Stimulated activated CD4-positive, alpha-beta T cell treated with anti-CD3 and anti-CD28 coated beads, Interleukin-2, amount 100 ng/mL, for 48 hours (primary cell): ENCODE measurements at regions not wholly inside any gene's neighbourhood (a gene's known extent, or its start where the extent isn't known, plus 50 kb on each side); places are given as distances from the start of the nearest gene placed in this dataset.

ENCODE experiments used
- DNase-seq, 2 donors: peaks; one replicate each; pipeline ENCODE4 v3.0.0-alpha.2; 2020

DNA sequence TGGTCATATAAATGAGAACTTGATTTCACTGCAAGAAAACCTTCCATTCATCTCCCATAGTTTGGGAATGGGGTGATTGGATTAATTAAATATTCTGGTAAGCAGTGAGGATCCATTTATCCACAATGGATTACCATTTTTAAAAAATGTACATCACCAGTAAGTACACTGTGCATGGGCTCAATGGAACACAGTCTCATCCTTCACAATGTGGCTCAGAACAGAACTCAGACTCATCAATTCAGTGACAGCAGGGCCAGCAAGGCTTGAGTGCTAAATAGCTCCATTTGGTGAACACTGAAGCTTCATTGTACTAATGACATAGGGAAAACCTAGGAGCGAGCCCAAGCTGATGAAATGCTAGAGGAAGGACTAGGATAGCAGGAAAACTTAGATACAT lies 223.8 kb downstream of the CMPK2 start:
- no peak for DNase-seq

DNA sequence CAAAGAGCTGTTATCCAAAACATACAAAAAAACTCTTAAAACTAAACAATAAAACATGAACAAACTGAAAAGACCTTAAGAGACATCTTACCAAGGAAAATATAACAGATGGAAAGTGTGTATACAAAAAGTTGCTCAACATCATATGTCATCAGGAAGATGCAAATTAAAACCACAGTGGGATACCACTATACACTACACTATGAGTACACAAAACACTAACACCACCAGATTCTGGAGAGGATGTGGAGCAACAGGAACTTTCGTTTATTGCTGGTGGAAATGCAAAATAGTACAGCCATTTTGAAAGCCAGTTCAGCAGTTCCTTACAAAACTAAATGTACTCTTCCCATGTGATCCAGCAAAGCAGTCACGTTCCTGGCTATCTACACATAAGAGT lies 221.4 kb downstream of the CMPK2 start:
- no peak for DNase-seq

DNA sequence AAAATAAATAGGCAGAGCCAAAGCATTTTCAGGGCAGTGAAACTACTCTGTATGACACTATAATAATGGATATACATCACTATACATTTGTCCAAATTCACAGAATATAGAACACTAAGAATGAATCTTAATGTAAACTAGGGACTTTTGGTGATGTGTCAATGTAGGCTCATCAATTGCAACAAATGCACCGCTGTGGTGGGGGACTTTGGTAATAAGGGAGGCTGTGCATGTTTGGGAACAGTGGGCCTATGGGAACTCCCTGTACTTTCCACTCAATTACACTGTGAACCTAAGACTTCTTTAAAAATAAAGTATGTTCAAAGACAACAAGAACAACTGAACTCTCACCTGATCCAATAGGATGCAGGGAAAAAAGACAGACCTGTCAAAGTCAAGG lies 220.7 kb downstream of the CMPK2 start:
- no peak for DNase-seq

DNA sequence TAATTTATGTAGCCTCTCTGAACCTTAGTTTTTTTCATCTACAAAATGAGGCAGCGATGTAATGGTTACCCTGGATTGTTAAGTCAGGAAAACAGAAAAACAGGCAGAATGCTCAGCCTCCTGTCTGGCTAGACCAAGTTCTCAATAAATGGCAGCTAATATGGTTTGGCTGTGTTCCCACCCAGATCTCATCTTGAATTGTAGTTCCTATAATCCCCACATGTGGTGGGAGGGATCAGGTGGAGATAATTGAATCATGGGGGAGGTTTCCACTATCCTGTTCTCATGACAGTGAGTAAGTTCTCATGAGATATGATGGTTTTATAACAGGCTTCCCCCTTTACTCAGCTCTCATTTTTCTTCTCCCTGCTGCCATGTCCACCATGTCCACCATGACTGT lies 220.0 kb downstream of the CMPK2 start:
- DNase-seq: no peak

DNA sequence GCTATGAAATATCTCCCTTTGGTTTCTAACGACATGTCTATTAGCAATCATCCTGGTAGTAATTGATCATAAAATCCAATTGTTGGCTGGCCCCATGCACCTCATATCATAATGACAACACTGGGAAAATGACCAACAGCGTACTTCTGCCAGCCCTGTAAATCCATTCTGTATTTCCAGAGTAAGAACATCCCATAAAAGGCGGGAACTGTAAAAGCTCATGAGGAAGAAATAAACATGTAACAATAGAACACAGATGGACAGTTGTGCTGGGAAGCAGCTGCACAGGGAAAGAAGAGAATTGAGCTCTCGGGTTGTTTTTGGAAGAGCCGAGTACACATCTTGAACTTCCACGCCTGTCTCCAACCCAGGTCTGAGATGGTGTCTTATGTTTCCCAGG lies 218.7 kb downstream of the CMPK2 start:
- DNase-seq: no peak

DNA sequence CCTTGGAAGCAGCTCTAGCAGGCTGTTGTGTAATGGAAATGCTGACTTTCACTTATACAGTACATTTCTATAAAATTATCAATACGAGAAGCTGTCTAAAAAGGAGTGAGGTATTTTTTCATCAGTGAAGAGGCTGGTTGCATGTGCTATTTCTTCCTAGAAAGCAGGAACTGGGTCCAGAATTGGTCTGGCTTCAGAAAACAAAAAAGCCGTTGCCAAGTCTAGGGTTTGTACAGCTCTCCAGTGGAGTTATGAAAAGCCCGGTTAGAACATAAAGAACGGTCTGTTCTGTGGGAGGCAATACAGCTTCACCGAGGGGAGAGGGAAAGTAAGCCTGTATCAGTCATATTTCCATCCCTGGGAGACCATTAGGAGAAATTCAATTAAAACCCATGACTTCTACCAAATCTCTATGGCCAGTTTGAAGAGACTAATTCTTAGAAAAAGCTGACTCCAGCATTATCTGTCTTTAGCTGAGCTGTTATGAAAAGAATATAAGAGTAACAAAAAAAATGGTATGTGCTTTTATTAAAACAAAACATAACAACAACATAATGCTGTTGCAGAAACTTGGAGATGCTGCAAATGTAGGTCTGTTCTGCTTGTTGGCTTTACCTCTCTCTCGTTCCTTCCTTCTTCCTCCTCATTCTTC lies 217.0 kb downstream of the CMPK2 start:
- DNase-seq: no peak

DNA sequence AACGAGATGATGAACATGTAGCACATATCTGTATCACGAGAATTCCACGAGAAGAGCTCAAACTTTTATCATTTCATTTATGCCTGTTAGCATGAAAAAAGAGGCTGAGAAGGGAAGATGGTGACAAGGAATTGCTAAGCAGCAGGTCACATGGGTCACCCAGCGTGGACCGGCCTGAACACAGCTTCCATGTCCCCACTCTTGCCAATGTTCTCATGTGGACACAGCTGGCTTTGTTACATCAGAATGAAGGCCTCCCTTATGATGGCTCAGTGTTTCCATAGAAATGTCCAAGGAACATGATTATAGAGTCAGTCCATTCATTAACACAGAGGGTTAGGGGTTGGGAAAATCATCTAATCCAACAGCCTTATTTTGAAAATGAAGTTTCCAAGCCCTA lies 215.4 kb downstream of the CMPK2 start:
- no peak for DNase-seq

DNA sequence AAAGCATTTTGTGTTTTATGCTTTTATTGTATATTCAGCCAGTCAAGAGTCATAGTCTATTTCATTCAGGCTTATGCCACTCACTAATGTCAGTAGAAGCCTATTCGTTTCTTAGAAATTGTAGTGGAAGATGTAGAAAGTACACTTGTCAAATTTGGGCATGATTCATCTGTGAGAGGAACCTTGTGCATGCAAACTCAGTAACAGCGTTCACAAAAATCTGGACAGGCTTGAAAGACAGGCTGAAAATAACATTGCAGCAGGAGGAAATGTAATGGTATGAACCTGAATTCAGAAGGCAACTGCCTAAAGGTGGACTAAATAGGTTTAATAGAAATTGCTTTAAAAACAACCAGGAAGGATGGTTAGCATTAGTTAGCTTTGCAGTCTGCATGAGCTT lies 213.5 kb downstream of the CMPK2 start:
- no peak for DNase-seq

DNA sequence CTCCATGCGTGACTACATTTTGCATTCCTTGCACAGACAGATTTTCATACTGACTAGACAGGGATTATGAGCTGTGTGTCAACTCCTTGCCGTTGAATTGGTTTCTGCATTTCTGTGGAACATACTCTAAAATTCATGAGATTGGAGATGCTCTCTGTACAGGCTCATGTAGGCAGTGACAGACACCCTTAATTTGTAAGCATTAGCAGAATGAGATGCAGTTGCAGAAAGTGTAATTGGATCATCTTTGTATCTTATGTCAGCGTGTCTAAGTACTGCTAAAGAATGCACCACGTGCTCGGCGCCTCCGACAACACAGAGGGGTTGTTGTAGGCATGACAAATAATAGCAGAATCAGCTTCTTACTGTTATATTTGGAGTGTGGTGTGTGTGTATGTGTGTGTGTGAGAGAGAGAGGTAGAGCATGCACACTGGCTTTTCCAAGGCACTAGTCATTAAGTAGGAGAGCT lies 212.4 kb downstream of the CMPK2 start:
- DNase-seq: no peak

DNA sequence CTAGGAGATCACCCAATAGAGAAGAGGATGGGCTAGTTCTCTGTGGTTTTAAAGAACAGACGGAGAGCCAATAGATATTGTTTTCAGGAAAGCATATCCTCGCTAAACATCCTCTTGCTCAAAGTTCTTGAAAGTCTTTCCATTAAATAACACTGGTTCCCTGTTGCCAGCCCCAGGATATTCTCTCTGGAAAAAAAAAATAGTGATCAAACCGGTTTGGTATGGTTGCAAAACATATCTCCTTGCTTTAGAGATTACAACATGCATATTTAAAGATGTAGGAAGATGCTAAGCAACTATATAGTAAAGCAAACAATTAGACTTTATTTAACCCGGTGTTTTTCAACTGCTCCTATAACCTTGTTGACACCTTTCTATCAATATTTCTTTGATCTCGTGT lies 211.4 kb downstream of the CMPK2 start:
- DNase-seq: no peak

DNA sequence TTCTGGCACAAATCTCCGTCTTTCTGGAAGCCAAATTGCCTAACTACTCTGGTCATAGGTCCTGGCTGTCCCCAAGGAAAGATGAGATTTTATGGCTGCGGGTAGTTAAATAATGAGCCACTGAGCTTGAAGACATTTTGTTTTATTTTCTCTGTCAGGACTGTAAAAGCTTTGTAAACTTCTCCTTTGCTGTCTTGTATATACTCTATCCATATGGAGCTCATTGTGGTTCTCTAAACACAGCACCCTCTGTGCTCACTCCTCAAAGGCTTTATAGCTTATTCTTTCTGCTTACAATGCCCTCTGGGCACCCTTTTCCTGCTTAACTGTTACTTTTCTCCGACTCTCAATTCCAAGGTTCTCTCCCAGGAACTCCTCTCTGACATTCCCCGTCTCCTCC lies 209.1 kb downstream of the CMPK2 start:
- no peak for DNase-seq

DNA sequence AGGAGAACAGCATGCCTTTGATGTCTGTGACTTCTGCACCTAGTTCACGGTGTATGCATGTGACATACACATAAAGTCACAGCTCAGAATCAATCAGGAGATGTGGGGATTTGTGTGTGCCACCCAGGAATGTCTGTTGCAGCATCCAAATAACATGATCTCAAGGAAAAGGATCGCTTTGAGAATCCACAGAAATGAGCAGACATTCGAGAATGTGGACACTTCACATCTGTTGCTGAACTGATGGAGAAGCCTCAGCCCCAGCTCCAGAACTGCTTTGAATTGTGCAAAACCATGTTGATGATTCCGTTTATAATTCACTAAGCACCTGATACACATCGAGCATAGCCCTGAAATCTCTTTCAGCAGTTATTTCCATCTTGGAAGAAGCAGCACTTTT lies 208.6 kb downstream of the CMPK2 start:
- no peak for DNase-seq

DNA sequence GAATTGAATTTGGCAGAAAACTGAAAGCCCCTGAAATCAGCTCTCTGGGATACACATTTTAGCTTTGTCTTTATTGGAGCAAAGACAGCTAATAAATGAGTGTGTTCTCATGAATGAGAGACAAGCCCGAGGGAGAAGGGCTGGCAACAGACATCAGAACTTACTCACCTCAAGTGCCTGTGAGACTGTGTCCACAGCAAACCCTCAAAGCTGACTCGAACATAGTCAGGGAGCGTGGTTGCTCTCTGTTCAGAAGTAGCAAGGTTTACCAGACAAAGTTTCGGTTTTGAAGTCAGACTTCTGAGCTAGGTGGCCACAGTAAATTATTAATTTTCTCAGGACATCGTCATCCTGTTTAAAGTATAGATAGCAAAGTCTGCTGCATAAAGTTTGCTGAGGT lies 207.9 kb downstream of the CMPK2 start:
- no peak for DNase-seq

DNA sequence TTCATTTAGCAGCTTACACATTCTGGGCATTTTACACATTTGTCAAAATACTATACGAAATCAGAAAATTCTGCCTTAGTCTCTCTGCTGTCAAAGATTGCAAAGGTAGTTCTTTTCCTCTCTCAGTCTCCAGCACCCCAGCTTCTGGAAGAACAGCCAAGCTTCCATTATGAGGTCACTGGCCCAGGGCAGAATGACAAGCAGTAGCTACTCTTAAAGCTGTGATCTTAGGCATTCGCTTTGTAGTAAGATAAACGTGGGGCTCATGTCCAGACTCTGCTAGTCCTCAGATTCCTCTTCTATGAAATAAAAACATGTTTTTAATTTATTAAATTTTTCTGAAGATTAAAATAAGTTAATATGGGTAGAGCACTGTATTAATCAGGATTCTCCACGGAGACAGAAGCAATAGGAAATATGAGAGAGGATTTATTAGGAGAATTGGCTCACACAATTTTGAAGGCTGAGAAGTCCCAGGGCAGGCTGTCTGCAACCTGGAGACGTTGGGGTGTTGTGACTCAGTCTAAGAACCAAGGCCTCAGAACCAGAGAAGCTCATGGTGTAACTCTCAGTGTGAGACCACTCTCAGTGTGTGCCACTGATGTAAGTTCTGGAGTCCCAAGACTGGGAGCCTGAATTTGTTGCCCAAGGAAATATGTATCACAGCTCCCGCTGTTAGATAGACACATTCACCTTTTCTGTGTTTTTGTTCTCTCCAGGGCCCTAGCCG lies 201.2 kb downstream of the CMPK2 start:
- DNase-seq: no peak

DNA sequence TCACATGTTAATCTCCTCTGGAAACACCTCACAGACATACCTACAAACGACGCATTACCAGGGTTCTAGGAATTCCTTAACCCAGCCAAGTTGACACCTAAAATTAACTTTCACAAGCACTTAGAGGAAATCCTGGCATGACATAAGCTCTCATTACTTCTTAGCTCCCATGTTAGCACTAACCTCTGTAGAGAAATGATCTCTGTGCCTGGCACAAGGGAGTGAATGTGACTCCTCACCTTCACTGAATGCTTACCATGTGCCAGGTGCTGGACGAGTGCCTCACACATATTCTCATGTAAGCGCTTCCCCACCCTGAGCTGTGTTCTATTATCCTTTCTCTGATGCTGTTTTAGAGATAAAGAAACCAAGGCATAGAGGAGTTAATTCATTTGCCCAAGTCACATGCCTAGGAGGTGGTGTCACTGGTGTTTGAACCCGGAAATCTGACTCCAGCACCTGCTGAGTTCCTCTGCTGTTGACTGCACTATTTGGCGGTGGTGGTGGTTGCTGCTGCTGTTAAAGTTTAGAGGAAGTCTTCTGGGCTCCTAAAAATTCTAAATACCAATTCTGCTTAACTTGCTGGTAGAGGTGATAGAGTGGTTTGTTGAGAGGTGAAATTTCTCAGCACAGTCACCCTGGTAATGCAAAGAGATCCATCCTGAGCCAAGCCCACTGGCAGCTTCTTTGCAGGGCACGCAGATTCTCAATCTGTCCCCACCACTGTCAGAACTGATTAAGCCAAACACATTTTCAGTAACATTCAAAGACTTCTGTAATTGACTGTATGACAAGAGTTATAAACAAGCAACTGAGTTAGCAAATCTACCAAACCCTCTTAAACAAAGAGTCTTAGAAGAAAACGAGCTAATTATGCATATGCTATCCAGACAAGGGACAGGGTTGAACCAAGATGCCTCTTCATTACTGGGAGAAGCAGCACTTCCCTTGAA lies 200.3 kb downstream of the CMPK2 start:
- DNase-seq: no peak

DNA sequence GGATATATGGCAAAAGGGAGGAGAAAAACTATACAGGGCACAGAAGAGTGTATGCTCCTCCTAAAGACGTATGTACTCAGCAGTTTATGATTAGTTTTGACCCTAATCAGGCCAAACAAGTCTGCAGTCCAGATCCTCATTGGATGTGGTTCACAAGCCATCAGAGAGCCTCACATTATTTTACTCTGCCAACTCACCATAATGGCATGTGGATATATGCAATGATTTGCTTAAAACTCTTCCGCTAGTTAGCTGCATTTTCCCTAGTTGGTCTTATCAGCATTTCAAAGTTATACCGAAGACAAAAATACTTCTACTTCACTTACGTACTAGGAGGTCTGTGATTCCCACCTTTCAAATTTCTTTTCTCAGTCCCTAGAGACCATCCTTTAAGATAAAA lies 198.4 kb downstream of the CMPK2 start:
- no peak for DNase-seq

DNA sequence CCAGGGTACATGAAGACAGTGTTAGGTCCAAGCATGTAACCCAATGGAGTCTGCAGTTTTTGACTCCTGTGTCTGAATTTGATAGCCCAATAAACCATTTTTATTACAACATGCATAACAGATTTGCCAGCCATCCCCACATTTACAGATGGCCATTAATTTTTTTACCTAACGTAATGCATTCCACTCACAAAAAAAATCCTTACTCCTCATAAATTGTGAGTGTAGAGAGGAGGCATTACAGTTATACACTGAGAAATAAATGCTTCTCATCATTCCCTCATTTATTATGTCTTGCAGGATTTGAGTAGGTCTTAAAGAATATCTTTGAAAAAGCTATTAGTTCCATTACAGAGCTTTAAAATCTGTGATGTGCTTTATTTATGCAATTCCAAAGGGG lies 193.8 kb downstream of the CMPK2 start:
- DNase-seq: no peak

DNA sequence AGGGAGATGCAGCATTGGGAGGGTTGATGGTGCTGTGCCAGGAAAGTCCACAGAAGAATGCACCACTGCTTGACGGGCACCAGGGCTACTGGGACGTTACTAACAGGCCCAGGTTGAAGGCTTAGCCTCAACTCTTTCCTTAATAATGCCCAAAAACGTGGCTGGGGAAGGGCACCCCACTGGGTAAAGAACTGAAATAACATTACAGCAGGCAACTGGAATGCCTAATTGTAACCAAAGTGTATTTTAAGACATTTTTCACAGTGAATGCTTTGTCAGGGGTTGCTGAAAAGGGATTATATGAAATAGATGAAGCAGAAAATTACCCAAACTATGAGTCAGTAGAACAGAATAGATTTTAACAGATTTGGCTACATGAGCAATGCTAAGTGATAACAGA lies 191.3 kb downstream of the CMPK2 start:
- no peak for DNase-seq

DNA sequence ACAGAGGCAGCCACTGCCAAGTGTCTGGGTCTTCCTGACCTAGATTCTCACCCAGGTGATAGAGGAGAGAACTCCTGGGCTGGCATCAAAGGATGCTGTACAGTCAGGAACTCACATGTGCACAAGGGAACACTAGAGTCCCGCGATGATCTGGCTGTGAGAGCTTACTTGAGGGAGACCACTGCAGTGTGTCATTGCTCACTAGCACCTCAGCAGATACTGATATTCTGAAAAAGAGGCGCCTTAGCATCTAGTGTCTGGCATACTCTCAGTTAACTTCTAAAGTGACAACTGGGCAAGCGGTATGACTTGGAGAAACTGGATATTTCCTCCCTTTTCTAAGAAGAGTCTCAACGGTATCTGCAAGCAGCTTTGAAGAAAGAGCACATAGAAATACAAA lies 189.9 kb downstream of the CMPK2 start:
- no peak for DNase-seq

DNA sequence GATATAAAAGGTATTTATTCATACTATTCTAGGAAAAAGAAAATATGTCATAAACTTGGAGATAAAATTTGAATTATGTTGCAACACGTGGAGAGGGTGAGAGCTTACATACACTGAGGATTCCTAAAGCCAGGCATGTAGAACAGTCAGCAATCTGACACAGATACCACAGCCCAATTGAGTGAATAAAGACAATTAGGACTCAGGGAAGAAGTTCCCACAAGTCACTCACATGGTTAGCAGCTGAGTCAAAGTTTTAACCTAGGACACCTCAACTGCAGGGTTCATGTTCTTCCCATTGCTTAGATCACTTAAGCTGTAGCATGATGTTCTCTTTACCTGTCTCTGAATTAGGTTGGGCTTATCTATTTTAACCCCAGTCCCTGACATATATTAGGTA lies 189.5 kb downstream of the CMPK2 start:
- DNase-seq: no peak

DNA sequence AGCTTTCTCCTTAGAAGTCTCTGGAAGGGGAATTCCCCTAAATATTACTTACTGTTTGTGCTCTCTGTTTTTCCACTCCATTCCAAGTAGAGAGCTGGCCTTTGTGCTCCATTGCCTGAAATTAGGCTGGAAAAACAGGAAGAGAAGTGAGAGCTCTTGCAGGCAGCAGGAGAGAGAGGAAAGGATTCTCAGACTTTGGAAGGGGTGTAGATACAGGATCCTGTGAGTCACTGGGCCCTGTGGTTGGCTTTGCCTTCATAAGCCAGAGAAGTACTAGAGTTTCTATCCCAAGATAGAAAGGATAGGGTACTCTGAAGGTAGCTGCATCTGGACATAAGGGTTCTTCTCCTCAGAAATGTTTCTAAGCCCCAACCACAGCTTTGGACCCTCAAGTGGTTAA lies 188.9 kb downstream of the CMPK2 start:
- DNase-seq: no peak

DNA sequence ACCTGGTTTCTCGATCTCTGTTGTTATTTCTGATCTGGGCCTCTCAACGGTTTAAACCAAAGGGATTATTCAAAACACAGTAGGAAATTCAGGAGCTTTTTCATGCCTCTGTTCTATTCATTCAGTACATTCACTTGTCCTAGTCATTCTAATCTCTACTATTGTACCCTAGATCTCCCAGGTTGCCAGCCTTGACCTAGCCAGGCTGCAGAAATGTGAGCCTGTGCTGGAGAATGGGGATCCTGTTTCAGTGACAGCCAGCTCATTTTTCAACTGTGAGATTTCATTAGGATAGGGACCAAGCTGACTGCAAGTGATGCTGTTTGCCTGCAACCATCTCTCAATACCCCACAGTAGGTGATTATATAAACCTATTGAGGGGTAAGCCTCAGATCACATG lies 186.2 kb downstream of the CMPK2 start:
- DNase-seq: no peak

DNA sequence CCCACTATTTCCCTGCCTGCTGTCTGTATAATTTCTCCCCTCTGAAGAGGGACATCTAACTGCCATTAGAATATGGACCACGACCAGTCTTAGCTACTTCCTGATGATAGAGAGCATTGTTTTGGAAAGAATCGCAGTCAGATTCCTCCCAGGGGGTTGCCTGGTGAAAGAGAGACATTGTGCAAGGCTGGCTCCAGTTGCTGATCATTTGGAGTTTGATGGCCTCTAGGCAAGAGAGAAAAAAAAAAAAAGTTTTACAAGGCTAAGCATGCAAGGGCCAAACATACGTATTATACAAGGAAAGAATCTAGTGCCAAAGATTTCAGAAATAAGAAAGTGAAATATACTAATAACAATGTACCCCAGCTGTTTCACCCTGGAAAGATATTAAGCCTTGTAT lies 182.2 kb downstream of the CMPK2 start:
- DNase-seq: no peak

DNA sequence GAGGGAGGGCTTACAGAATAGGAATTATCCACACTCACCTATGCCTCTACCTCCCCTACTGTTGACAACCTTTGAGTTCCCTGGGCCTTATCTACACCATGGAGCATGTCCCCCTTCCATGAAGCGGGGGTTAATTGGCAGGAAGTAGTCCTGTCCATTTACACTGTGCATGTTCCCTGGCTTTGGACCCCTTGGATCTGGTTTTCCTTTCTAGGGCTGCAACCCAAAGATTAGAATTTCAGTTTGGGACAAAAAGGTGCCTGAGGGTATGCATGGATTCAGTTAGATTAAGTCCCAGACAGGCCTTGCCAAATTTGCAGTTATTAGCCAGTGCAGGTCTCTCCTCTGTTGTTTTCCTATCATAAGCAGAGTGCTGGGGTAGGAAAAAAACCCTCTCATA lies 180.3 kb downstream of the CMPK2 start:
- DNase-seq: no peak
